HepG2 (cell line): ENCODE measurements at regions not wholly inside any gene's neighbourhood (a gene's known extent, or its start where the extent isn't known, plus 50 kb on each side); places are given as distances from the start of the nearest gene placed in this dataset.

Experiments used
- ATAC-seq: fragments of 200-7000 bp; cut with Tn5 transposase; 3 replicates; pipeline ENCODE4 v1.9.1; 2020; ENCODE audit warnings: mild to moderate bottlenecking, moderate library complexity
- BruUV-seq: library from RNA; stranded (reverse); fragments of 400-500 nt; replicated peaks from 2 replicates; lab custom pipeline; 2021; lab: Mats Ljungman, UMichigan
- CTCF ChIA-PET: fragments of 300-600 bp; formaldehyde crosslinking; extraction: SDS; loops from one replicate; lab custom pipeline; 2021; ENCODE audit warnings: low total read pairs, inconsistent platforms, low intra/inter-chr PET ratio; lab: Yijun Ruan, JAX
- POLR2A ChIA-PET: fragments of 350-600 bp; sonication (Branson Sonifier 250); formaldehyde crosslinking; loops from one replicate; lab custom pipeline; 2020; ENCODE audit warnings: antibody characterized with exemption, inconsistent platforms; lab: Yijun Ruan, JAX
- DNase-seq: peaks from one replicate; pipeline ENCODE4 v3.0.0-alpha.2; 2015; ENCODE audit warnings: low spot score
- FAIRE-seq: peaks from 3 replicates; lab custom pipeline; 2011; peaks lifted over from hg19 to GRCh38; lab: Jason Lieb, UNC
- H2AFZ ChIP-seq: one replicate; pipeline ENCODE4 v1.6.1; 2011; ENCODE audit warnings: low read length, inconsistent platforms
- H3K27ac ChIP-seq: fragments of 300-600 bp; 3 replicates; pipeline ENCODE4 v1.8.0; 2011; ENCODE audit warnings: mixed run types, mild to moderate bottlenecking, mixed read lengths, low read length, inconsistent platforms; ENCODE audit not compliant: insufficient read depth; ENCODE audit errors: extremely low read length
- H3K27me3 ChIP-seq, 2 experiments: fragments of 200-600 bp in 1 of 2; 2 replicates in 1 of 2; 3 replicates in 1 of 2; pipeline versions ENCODE4 v1.6.0 to v1.8.0; 2011; ENCODE audit warnings: low read length in 2 of 2, mild to moderate bottlenecking in 2 of 2, moderate library complexity in 2 of 2, inconsistent platforms in 1 of 2; ENCODE audit not compliant: insufficient read depth in 2 of 2, control insufficient read depth in 1 of 2
- H3K36me3 ChIP-seq, 2 experiments: fragments of 200-600 bp in 1 of 2; replicated peaks in 1 of 2; 2 replicates in 1 of 2; 3 replicates in 1 of 2; pipeline versions ENCODE4 v1.5.1 to v1.8.0; 2011; ENCODE audit warnings: low read length in 2 of 2, inconsistent platforms in 1 of 2; ENCODE audit not compliant: insufficient read depth in 2 of 2, control insufficient read depth in 1 of 2
- H3K4me1 ChIP-seq: 2 replicates; pipeline ENCODE4 v1.5.1; 2012; ENCODE audit warnings: low read length, inconsistent platforms; ENCODE audit not compliant: insufficient read depth
- H3K4me2 ChIP-seq: 2 replicates; pipeline ENCODE4 v1.6.0; 2011; ENCODE audit warnings: low read depth, low read length, inconsistent platforms
- H3K4me3 ChIP-seq, 3 experiments: fragments of 200-600 bp in 1 of 3; sonication (generic), shearing (Covaris generic) in 1 of 3; replicated peaks in 1 of 3; 2 replicates each; pipeline ENCODE4 v1.5.1; 2011 to 2016; ENCODE audit warnings: low read length in 3 of 3, inconsistent platforms in 2 of 3, low read depth in 2 of 3, mild to moderate bottlenecking in 2 of 3, control low read depth in 1 of 3, mixed read lengths in 1 of 3; ENCODE audit not compliant: insufficient read depth in 1 of 3
- H3K79me2 ChIP-seq: one replicate; pipeline ENCODE4 v1.6.1; 2011; ENCODE audit warnings: low read length, inconsistent platforms; ENCODE audit not compliant: insufficient read depth
- H3K9ac ChIP-seq: 2 replicates; pipeline ENCODE4 v1.6.0; 2011; ENCODE audit warnings: mild to moderate bottlenecking, low read depth, low read length, inconsistent platforms; ENCODE audit not compliant: insufficient read depth
- H3K9me3 ChIP-seq: 2 replicates; pipeline ENCODE4 v1.5.1; 2012; ENCODE audit warnings: mild to moderate bottlenecking, low read length
- H4K20me1 ChIP-seq: 2 replicates; pipeline ENCODE4 v1.6.0; 2011; ENCODE audit warnings: inconsistent platforms, mild to moderate bottlenecking, low read length, moderate library complexity; ENCODE audit not compliant: insufficient read depth
- KLF15 ChIP-seq: sonication (generic); formaldehyde crosslinking; IDR thresholded peaks from 2 replicates; pipeline ENCODE4 v1.8.1; 2023; ENCODE audit warnings: borderline replicate concordance, mild to moderate bottlenecking, inconsistent platforms, missing genetic modification reagents, mixed read lengths
- ZNF326 ChIP-seq: sonication (generic); formaldehyde crosslinking; IDR thresholded peaks from 2 replicates; pipeline ENCODE4 v1.4.0; 2020; ENCODE audit warnings: missing genetic modification reagents, borderline replicate concordance
- ZNF34 ChIP-seq: sonication (generic); formaldehyde crosslinking; IDR thresholded peaks from 2 replicates; pipeline ENCODE4 v1.4.0; 2020; ENCODE audit warnings: mild to moderate bottlenecking, missing genetic modification reagents, borderline replicate concordance
- WGBS: methylation state at CpG from one replicate; pipeline ENCODE4 v1.1.6; 2017; ENCODE audit warnings: low lambda C conversion rate; 5-methylcytosine and 5-hydroxymethylcytosine counted together
- in situ Hi-C: cut with HindIII; loops from 2 replicates; pipeline ENCODE4 v1.10.0; 2017; ENCODE audit warnings: low pct_unique_long_range_greater_than_20kb; ENCODE audit not compliant: extremely low pct_ligation_motif_present
- intact Hi-C: fragments of 100-400 bp; cut with micrococcal nuclease; formaldehyde crosslinking; loops from one replicate; pipeline ENCODE4 v1.10.0; 2022; ENCODE audit not compliant: unreplicated experiment
- TF ChIP-seq, protein P1 (sequence below): sonication (generic); formaldehyde crosslinking; IDR thresholded peaks from 2 replicates; pipeline ENCODE4 v1.4.0; 2020; ENCODE audit warnings: mild to moderate bottlenecking, missing genetic modification reagents
- TF ChIP-seq, protein P2 (sequence below): sonication (generic); formaldehyde crosslinking; IDR thresholded peaks from 2 replicates; pipeline ENCODE4 v1.8.0; 2022; ENCODE audit warnings: mild to moderate bottlenecking, missing genetic modification reagents
- TF ChIP-seq, protein P3 (sequence below): IDR thresholded peaks from 2 replicates; pipeline ENCODE4 v1.6.1; 2016; ENCODE audit warnings: missing biosample characterization, missing genetic modification reagents, low read depth

DNA sequence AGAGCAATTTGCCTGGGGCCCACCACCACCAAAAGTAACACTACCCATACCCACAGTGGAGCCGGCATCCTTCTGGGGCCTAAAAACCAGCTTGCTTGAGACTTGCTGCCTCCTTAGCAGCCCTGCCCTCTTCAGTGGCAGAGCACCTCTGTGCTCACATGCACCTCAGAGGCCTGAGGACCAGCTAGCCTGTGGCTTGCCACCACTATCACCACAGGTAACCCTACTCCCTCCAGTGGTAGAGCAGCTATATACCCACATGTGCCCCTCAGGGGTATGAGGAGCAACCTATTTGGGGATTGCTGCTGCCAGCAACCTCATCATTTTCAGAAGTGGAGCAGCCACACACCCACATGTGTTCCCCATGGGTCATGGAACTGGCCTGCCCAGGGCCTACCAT is 111.4 kb upstream of the SPRY2 start:
- H3K4me1 ChIP-seq = no peaks in the 10 kb centered on the region
- H3K36me3 ChIP-seq = no peaks in the 10 kb centered on the region
- no peak overlapping the region for H2AFZ ChIP-seq
- DNase-seq = no peak
- POLR2A ChIA-PET = no interaction called here
- no peak for ATAC-seq
- H3K27ac ChIP-seq = no peak overlapping the region
- in situ Hi-C loops (no loop called here), intact Hi-C loops (no loop called here)
- WGBS = no CpG with 5 or more reads among the region's 1 CpG
- TF ChIP-seq ZNF326 (CRISPR knock-in tag) (no peak), KLF15 (no peak)
- TF ChIP-seq, protein P1, sequence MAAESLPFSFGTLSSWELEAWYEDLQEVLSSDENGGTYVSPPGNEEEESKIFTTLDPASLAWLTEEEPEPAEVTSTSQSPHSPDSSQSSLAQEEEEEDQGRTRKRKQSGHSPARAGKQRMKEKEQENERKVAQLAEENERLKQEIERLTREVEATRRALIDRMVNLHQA (CRISPR knock-in tag) = no peak
- H3K79me2 ChIP-seq = no peaks in the 10 kb centered on the region
- no peaks in the 10 kb centered on the region for H3K27me3 ChIP-seq
- no peak for FAIRE-seq
- no peak overlapping the region for H3K4me3 ChIP-seq
- peaks cover 17% of the 10 kb centered on the region; the same call in 1 of the 2 replicates for H3K9me3 ChIP-seq
- H3K9ac ChIP-seq = no peak overlapping the region
- H3K4me2 ChIP-seq = no peak overlapping the region
- H4K20me1 ChIP-seq = no peaks in the 10 kb centered on the region
- BruUV-seq = no TSS peak
- CTCF ChIA-PET = no interaction called here

DNA sequence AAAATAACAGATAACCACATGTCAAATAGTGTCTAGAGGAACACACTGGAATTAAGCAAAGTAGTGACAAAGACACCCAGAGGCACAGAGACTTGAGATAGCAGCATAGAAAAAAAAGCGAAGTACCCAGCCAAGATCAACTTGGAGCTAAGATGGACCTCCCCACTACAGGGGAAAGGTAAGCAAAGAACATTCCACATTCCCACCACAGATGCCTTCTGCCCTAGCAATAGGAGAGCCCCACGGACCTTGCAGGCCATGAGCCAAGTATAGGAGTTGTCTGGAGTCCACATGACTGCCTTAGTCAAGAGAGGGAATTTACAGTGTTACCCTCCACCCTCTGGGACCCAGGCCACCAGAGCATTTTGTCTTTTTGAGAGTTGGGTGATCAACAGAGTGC is 110.7 kb upstream of the SPRY2 start:
- H3K27ac ChIP-seq = no peak overlapping the region
- in situ Hi-C loops (no loop called here), intact Hi-C loops (no loop called here)
- no peaks in the 10 kb centered on the region for H3K27me3 ChIP-seq
- H3K4me2 ChIP-seq = no peak overlapping the region
- FAIRE-seq = no peak
- no peaks in the 10 kb centered on the region for H3K4me1 ChIP-seq
- ATAC-seq = no peak
- H3K9ac ChIP-seq = no peak overlapping the region
- 0% methylated on average over 2 of the region's 2 CpGs for WGBS
- H3K4me3 ChIP-seq = no peak overlapping the region
- no peak overlapping the region for H2AFZ ChIP-seq
- ChIA-PET CTCF (no interaction called here), POLR2A (no interaction called here)
- no TSS peak for BruUV-seq
- DNase-seq = no peak
- peaks cover 17% of the 10 kb centered on the region; the same call in 1 of the 2 replicates for H3K9me3 ChIP-seq
- H3K79me2 ChIP-seq = no peaks in the 10 kb centered on the region
- H4K20me1 ChIP-seq = no peaks in the 10 kb centered on the region
- H3K36me3 ChIP-seq = no peaks in the 10 kb centered on the region
- TF ChIP-seq, protein P2, sequence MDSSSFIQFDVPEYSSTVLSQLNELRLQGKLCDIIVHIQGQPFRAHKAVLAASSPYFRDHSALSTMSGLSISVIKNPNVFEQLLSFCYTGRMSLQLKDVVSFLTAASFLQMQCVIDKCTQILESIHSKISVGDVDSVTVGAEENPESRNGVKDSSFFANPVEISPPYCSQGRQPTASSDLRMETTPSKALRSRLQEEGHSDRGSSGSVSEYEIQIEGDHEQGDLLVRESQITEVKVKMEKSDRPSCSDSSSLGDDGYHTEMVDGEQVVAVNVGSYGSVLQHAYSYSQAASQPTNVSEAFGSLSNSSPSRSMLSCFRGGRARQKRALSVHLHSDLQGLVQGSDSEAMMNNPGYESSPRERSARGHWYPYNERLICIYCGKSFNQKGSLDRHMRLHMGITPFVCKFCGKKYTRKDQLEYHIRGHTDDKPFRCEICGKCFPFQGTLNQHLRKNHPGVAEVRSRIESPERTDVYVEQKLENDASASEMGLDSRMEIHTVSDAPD = no peak
- TF ChIP-seq, protein P3, sequence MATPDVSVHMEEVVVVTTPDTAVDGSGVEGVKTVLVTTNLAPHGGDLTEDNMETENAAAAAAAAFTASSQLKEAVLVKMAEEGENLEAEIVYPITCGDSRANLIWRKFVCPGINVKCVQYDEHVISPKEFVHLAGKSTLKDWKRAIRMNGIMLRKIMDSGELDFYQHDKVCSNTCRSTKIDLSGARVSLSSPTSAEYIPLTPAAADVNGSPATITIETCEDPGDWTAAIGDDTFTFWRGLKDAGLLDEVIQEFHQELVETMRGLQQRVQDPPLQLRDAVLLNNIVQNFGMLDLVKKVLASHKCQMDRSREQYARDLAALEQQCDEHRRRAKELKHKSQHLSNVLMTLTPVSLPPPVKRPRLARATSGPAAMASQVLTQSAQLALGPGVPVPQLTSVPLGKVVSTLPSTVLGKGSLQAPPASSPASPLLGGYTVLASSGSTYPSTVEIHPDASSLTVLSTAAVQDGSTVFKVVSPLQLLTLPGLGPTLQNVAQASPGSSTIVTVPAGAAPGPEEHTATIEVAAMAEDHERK (CRISPR knock-in tag) = no peak
- TF ChIP-seq ZNF34 = no peak
